GM18505 (cell line): ENCODE measurements at regions not wholly inside any gene's neighbourhood (a gene's known extent, or its start where the extent isn't known, plus 50 kb on each side); places are given as distances from the start of the nearest gene placed in this dataset.

ENCODE experiments used
- ATAC-seq: cut with Tn5 transposase; IDR thresholded peaks from one replicate; pipeline ENCODE4 v1.9.1; 2021; ENCODE audit not compliant: unreplicated experiment
- POLR2A ChIP-seq: IDR thresholded peaks from 4 replicates; pipeline ENCODE4 v1.6.1; 2011; ENCODE audit warnings: borderline replicate concordance; ENCODE audit not compliant: insufficient read depth, insufficient read length; ENCODE audit errors: extremely low read depth

GRCh38 chr3:22933051-22933840 lies 269.9 kb upstream of the UBE2E2 start:
- TF ChIP-seq POLR2A: no peak
- no peak for ATAC-seq

- ATAC-seq: no peak
- TF ChIP-seq POLR2A: no peak
Measured at GRCh38 chr3:22933841-22934116, 269.3 kb upstream of the UBE2E2 start.

GRCh38 chr3:22935040-22935439 lies 268.1 kb upstream of the UBE2E2 start:
- TF ChIP-seq POLR2A: no peak
- ATAC-seq: no peak

- ATAC-seq: no peak
- no peak for TF ChIP-seq POLR2A
Measured at GRCh38 chr3:22937536-22937935, 265.6 kb upstream of the UBE2E2 start.

GRCh38 chr3:22938739-22939138 lies 264.4 kb upstream of the UBE2E2 start:
- no peak for ATAC-seq
- no peak for TF ChIP-seq POLR2A

GRCh38 chr3:22939349-22939748 lies 263.8 kb upstream of the UBE2E2 start:
- ATAC-seq: no peak
- TF ChIP-seq POLR2A: no peak

GRCh38 chr3:22940285-22940684 lies 262.8 kb upstream of the UBE2E2 start:
- no peak for TF ChIP-seq POLR2A
- ATAC-seq: no peak

- ATAC-seq: no peak
- TF ChIP-seq POLR2A: no peak
Measured at GRCh38 chr3:22942981-22943380, 260.1 kb upstream of the UBE2E2 start.

GRCh38 chr3:22947851-22948250 lies 255.3 kb upstream of the UBE2E2 start:
- TF ChIP-seq POLR2A: no peak
- no peak for ATAC-seq

- TF ChIP-seq POLR2A: no peak
- no peak for ATAC-seq
Measured at GRCh38 chr3:22951910-22952309, 251.2 kb upstream of the UBE2E2 start.

GRCh38 chr3:22952860-22953259 lies 250.3 kb upstream of the UBE2E2 start:
- no peak for TF ChIP-seq POLR2A
- ATAC-seq: no peak

GRCh38 chr3:22959593-22959992 lies 243.5 kb upstream of the UBE2E2 start:
- TF ChIP-seq POLR2A: no peak
- peak; percentile 87 for ATAC-seq

GRCh38 chr3:22960105-22960984 lies 242.8 kb upstream of the UBE2E2 start:
- TF ChIP-seq POLR2A: no peak
- ATAC-seq: peak; percentile 40

- ATAC-seq: no peak
- TF ChIP-seq POLR2A: no peak
Measured at GRCh38 chr3:22962244-22962643, 240.9 kb upstream of the UBE2E2 start.
